Panc1 (cell line): ENCODE measurements at regions not wholly inside any gene's neighbourhood (a gene's known extent, or its start where the extent isn't known, plus 50 kb on each side); places are given as distances from the start of the nearest gene placed in this dataset.

Experiments used
- ATAC-seq: fragments of 200-7000 bp; cut with Tn5 transposase; 2 replicates; pipeline ENCODE4 v1.9.1; 2020; ENCODE audit warnings: mild to moderate bottlenecking, moderate library complexity
- BruUV-seq: library from RNA; stranded (reverse); fragments of 400-500 nt; replicated peaks from 2 replicates; lab custom pipeline; 2021; lab: Mats Ljungman, UMichigan
- CTCF ChIA-PET: fragments of 300-600 bp; sonication (Branson Sonifier 250); formaldehyde crosslinking; loops from one replicate; lab custom pipeline; 2022; ENCODE audit warnings: antibody characterized with exemption; lab: Charles Lee
- POLR2A ChIA-PET: fragments of 300-600 bp; sonication (Branson Sonifier 250); formaldehyde crosslinking; loops from one replicate; lab custom pipeline; 2022; ENCODE audit warnings: antibody characterized with exemption; lab: Charles Lee
- DNase-seq: peaks from one replicate; pipeline ENCODE4 v3.0.0-alpha.2; 2010; ENCODE audit warnings: low read depth, low spot score
- H3K27ac ChIP-seq: 2 replicates; pipeline ENCODE4 v1.5.1; 2011; ENCODE audit warnings: mild to moderate bottlenecking, low read length, inconsistent platforms
- H3K27me3 ChIP-seq: fragments of 200-500 bp; sonication (Bioruptor generic); 2 replicates; pipeline ENCODE4 v1.6.0; 2014; ENCODE audit warnings: low read length, inconsistent platforms; ENCODE audit not compliant: control insufficient read depth, insufficient read depth
- H3K36me3 ChIP-seq: fragments of 200-500 bp; sonication (Bioruptor generic); 2 replicates; pipeline ENCODE4 v1.5.1; 2014; ENCODE audit warnings: inconsistent platforms, mild to moderate bottlenecking, low read length, moderate library complexity; ENCODE audit not compliant: control insufficient read depth, insufficient read depth
- H3K4me1 ChIP-seq: 2 replicates; pipeline ENCODE4 v1.5.1; 2011; ENCODE audit warnings: inconsistent platforms, mild to moderate bottlenecking, low read length, moderate library complexity; ENCODE audit not compliant: control insufficient read depth, insufficient read depth
- H3K4me3 ChIP-seq, 2 experiments: 2 replicates each; pipeline ENCODE4 v1.5.1; 2011 to 2012; ENCODE audit warnings: low read depth in 2 of 2, low read length in 2 of 2, mild to moderate bottlenecking in 2 of 2, inconsistent platforms in 1 of 2, moderate library complexity in 1 of 2
- H3K9me3 ChIP-seq: fragments of 200-500 bp; sonication (Bioruptor generic); 2 replicates; pipeline ENCODE4 v1.5.1; 2014; ENCODE audit warnings: low read depth, mild to moderate bottlenecking, inconsistent platforms, low read length, moderate library complexity; ENCODE audit not compliant: control insufficient read depth, insufficient read depth
- POLR2AphosphoS5 ChIP-seq: IDR thresholded peaks from 2 replicates; pipeline ENCODE4 v1.6.1; 2012; ENCODE audit warnings: mild to moderate bottlenecking, low read depth, low read length, moderate library complexity
- SIN3A ChIP-seq: IDR thresholded peaks from 2 replicates; pipeline ENCODE4 v1.6.1; 2012; ENCODE audit warnings: low read depth, mild to moderate bottlenecking, low read length, moderate library complexity, borderline replicate concordance; ENCODE audit not compliant: insufficient read depth
- TCF7L2 ChIP-seq: IDR thresholded peaks from 2 replicates; pipeline ENCODE4 v1.6.1; 2011; ENCODE audit warnings: mild to moderate bottlenecking, low read depth, low read length, inconsistent platforms
- in situ Hi-C: cut with HindIII; loops from 2 replicates; pipeline ENCODE4 v1.10.0; 2016; ENCODE audit warnings: low sequenced_read_pairs, low pct_unique_long_range_greater_than_20kb
- intact Hi-C: fragments of 100-400 bp; cut with micrococcal nuclease; formaldehyde crosslinking; loops from one replicate; pipeline ENCODE4 v1.10.0; 2022; ENCODE audit not compliant: unreplicated experiment
- TF ChIP-seq, protein P1 (sequence below), 2 experiments: IDR thresholded peaks; 2 replicates each; pipeline ENCODE4 v1.6.1; 2011 to 2012; ENCODE audit warnings: low read depth in 2 of 2, control low read depth in 1 of 2, low read length in 1 of 2, mild to moderate bottlenecking in 1 of 2, moderate library complexity in 1 of 2; ENCODE audit not compliant: insufficient read depth in 1 of 2
- TF ChIP-seq, protein P2 (sequence below): fragments of 450-650 bp; IDR thresholded peaks from 2 replicates; pipeline ENCODE4 v1.5.1; 2017; ENCODE audit warnings: mild to moderate bottlenecking

DNA sequence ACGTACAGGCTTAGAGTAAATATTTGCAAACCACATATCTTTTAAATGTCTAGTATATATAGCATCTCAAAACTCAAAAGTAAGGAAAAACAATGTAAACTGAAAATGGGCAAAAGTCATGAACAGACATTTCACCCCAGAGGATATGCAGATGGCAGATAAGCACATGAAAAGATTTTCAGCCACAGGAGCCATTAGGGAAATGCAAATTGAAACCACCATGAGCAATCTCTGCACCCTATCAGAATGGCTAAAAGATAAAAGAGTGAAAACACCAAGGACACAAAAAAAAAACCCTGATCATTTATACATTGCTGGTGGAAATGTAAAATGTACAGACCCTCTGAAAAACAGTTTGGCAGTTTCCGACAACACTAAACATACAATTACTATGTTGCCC, 292.7 kb downstream of the ZNF516 start:
- no peaks in the 10 kb centered on the region for H3K4me1 ChIP-seq
- ChIA-PET CTCF (no interaction called here), POLR2A (no interaction called here)
- peaks cover 6% of the 10 kb centered on the region for H3K27me3 ChIP-seq
- H3K9me3 ChIP-seq: no peaks in the 10 kb centered on the region
- intact Hi-C loops (no loop called here), in situ Hi-C loops (no loop called here)
- ATAC-seq (no peak), DNase-seq (no peak)
- H3K4me3 ChIP-seq: no peak overlapping the region
- no TSS peak for BruUV-seq
- no peak for TF ChIP-seq TCF7L2
- TF ChIP-seq, protein P1, sequence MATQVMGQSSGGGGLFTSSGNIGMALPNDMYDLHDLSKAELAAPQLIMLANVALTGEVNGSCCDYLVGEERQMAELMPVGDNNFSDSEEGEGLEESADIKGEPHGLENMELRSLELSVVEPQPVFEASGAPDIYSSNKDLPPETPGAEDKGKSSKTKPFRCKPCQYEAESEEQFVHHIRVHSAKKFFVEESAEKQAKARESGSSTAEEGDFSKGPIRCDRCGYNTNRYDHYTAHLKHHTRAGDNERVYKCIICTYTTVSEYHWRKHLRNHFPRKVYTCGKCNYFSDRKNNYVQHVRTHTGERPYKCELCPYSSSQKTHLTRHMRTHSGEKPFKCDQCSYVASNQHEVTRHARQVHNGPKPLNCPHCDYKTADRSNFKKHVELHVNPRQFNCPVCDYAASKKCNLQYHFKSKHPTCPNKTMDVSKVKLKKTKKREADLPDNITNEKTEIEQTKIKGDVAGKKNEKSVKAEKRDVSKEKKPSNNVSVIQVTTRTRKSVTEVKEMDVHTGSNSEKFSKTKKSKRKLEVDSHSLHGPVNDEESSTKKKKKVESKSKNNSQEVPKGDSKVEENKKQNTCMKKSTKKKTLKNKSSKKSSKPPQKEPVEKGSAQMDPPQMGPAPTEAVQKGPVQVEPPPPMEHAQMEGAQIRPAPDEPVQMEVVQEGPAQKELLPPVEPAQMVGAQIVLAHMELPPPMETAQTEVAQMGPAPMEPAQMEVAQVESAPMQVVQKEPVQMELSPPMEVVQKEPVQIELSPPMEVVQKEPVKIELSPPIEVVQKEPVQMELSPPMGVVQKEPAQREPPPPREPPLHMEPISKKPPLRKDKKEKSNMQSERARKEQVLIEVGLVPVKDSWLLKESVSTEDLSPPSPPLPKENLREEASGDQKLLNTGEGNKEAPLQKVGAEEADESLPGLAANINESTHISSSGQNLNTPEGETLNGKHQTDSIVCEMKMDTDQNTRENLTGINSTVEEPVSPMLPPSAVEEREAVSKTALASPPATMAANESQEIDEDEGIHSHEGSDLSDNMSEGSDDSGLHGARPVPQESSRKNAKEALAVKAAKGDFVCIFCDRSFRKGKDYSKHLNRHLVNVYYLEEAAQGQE (IDR thresholded peaks at IDR 0.05; ENCODE audit: insufficient read depth in 1 of 2, low read depth in 2 of 2, low read length in 1 of 2): no peak
- TF ChIP-seq, protein P2, sequence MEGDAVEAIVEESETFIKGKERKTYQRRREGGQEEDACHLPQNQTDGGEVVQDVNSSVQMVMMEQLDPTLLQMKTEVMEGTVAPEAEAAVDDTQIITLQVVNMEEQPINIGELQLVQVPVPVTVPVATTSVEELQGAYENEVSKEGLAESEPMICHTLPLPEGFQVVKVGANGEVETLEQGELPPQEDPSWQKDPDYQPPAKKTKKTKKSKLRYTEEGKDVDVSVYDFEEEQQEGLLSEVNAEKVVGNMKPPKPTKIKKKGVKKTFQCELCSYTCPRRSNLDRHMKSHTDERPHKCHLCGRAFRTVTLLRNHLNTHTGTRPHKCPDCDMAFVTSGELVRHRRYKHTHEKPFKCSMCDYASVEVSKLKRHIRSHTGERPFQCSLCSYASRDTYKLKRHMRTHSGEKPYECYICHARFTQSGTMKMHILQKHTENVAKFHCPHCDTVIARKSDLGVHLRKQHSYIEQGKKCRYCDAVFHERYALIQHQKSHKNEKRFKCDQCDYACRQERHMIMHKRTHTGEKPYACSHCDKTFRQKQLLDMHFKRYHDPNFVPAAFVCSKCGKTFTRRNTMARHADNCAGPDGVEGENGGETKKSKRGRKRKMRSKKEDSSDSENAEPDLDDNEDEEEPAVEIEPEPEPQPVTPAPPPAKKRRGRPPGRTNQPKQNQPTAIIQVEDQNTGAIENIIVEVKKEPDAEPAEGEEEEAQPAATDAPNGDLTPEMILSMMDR: no peak
- TF ChIP-seq SIN3A: no peak
- no peak for TF ChIP-seq POLR2AphosphoS5
- no peaks in the 10 kb centered on the region for H3K36me3 ChIP-seq
- H3K27ac ChIP-seq: no peak overlapping the region

DNA sequence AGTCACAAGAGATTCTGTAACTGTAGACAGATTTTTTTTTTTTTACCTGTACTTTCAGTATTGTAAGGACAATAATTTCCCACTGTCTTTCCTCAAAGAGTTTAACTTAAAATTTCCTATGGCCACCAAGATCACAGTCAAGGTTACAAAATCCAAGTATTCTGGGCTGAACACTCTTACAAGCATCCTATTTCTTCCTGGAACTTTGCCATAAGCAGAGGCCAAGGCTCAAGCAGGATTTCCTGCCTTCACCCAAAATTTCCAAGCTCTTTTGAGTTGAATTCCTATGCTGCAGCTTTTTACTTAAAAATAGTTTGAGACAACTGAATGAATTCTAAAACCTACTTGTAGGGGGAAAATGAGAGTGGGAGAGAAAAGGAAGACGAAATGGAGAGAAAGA, 299.4 kb downstream of the ZNF516 start:
- H3K27ac ChIP-seq: no peak overlapping the region
- no peak overlapping the region for H3K4me3 ChIP-seq
- H3K4me1 ChIP-seq: no peaks in the 10 kb centered on the region
- DNase-seq (no peak), ATAC-seq (no peak)
- in situ Hi-C loops (no loop called here), intact Hi-C loops (no loop called here)
- ChIA-PET CTCF (no interaction called here), POLR2A (no interaction called here)
- TF ChIP-seq SIN3A (no peak), POLR2AphosphoS5 (no peak), TCF7L2 (no peak)
- TF ChIP-seq, protein P1 (IDR thresholded peaks at IDR 0.05; ENCODE audit: insufficient read depth in 1 of 2, low read depth in 2 of 2, low read length in 1 of 2): no peak
- TF ChIP-seq, protein P2: no peak
- no peaks in the 10 kb centered on the region for H3K36me3 ChIP-seq
- BruUV-seq: no TSS peak
- H3K27me3 ChIP-seq: no peaks in the 10 kb centered on the region
- no peaks in the 10 kb centered on the region for H3K9me3 ChIP-seq
